Trophoblast cell (in vitro differentiated cells and primary cell): ENCODE measurements at regions not wholly inside any gene's neighbourhood (a gene's known extent, or its start where the extent isn't known, plus 50 kb on each side); places are given as distances from the start of the nearest gene placed in this dataset.

ENCODE experiments used
- DNase-seq, 2 donors: peaks; one replicate each; pipeline ENCODE4 v3.0.0-alpha.2; 2016
- H2AFZ ChIP-seq: 2 replicates; pipeline ENCODE4 v1.6.1; 2013; ENCODE audit warnings: low read length, moderate library complexity, mild to moderate bottlenecking; ENCODE audit not compliant: insufficient read depth, poor library complexity
- H2AK5ac ChIP-seq: 2 replicates; pipeline ENCODE4 v1.6.1; 2013; ENCODE audit warnings: mild to moderate bottlenecking, low read length
- H2BK120ac ChIP-seq: 2 replicates; pipeline ENCODE4 v1.6.1; 2013; ENCODE audit warnings: low read length, mild to moderate bottlenecking, moderate library complexity; ENCODE audit not compliant: insufficient read depth, poor library complexity
- H2BK12ac ChIP-seq: 2 replicates; pipeline ENCODE4 v1.6.1; 2013; ENCODE audit warnings: mild to moderate bottlenecking, low read length, moderate library complexity
- H2BK5ac ChIP-seq: 2 replicates; pipeline ENCODE4 v1.6.1; 2013; ENCODE audit warnings: low read length, low read depth, moderate library complexity, mild to moderate bottlenecking; ENCODE audit not compliant: poor library complexity
- H3K14ac ChIP-seq: 2 replicates; pipeline ENCODE4 v1.6.1; 2013; ENCODE audit warnings: mild to moderate bottlenecking, low read length
- H3K18ac ChIP-seq: 2 replicates; pipeline ENCODE4 v1.6.1; 2013; ENCODE audit warnings: mild to moderate bottlenecking, low read length
- H3K23ac ChIP-seq: 2 replicates; pipeline ENCODE4 v1.6.1; 2013; ENCODE audit warnings: low read length
- H3K27ac ChIP-seq: 2 replicates; pipeline ENCODE4 v1.5.1; 2013; ENCODE audit warnings: low read depth, mild to moderate bottlenecking, inconsistent platforms, low read length, moderate library complexity
- H3K27me3 ChIP-seq: 2 replicates; pipeline ENCODE4 v1.6.1; 2013; ENCODE audit warnings: inconsistent platforms, mild to moderate bottlenecking, low read length, moderate library complexity; ENCODE audit not compliant: insufficient read depth
- H3K36me3 ChIP-seq, 2 experiments: 1 replicate in 1 of 2; 2 replicates in 1 of 2; pipeline ENCODE4 v1.6.1; 2013; ENCODE audit warnings: low read length in 2 of 2, mild to moderate bottlenecking in 2 of 2, moderate library complexity in 1 of 2; ENCODE audit not compliant: insufficient read depth in 2 of 2, control insufficient read depth in 1 of 2
- H3K4ac ChIP-seq: 2 replicates; pipeline ENCODE4 v1.6.1; 2013; ENCODE audit warnings: low read depth, mild to moderate bottlenecking, low read length, moderate library complexity
- H3K4me1 ChIP-seq, 2 experiments: 1 replicate in 1 of 2; 2 replicates in 1 of 2; pipeline ENCODE4 v1.6.1; 2013; ENCODE audit warnings: low read length in 2 of 2, mild to moderate bottlenecking in 2 of 2, moderate library complexity in 1 of 2; ENCODE audit not compliant: insufficient read depth in 2 of 2, control insufficient read depth in 1 of 2
- H3K4me2 ChIP-seq: 2 replicates; pipeline ENCODE4 v1.6.1; 2013; ENCODE audit warnings: inconsistent platforms, mild to moderate bottlenecking, low read length, moderate library complexity
- H3K4me3 ChIP-seq: 2 replicates; pipeline ENCODE4 v1.5.1; 2013; ENCODE audit warnings: mild to moderate bottlenecking, low read depth, low read length, inconsistent platforms
- H3K79me1 ChIP-seq: one replicate; pipeline ENCODE4 v1.6.1; 2013; ENCODE audit warnings: low read length
- H3K79me2 ChIP-seq: 2 replicates; pipeline ENCODE4 v1.6.1; 2013; ENCODE audit warnings: low read length, mild to moderate bottlenecking; ENCODE audit not compliant: control insufficient read depth, insufficient read depth, poor library complexity
- H3K9ac ChIP-seq: 2 replicates; pipeline ENCODE4 v1.6.1; 2013; ENCODE audit warnings: mild to moderate bottlenecking, low read length
- H3K9me3 ChIP-seq: 2 replicates; pipeline ENCODE4 v1.6.1; 2013; ENCODE audit warnings: low read depth, mild to moderate bottlenecking, control low read depth, inconsistent platforms, low read length; ENCODE audit not compliant: insufficient read depth
- H4K12ac ChIP-seq: 2 replicates; pipeline ENCODE4 v1.6.1; 2013; ENCODE audit warnings: low read depth, mild to moderate bottlenecking, low read length, moderate library complexity
- H4K8ac ChIP-seq: 2 replicates; pipeline ENCODE4 v1.6.1; 2013; ENCODE audit warnings: low read depth, mild to moderate bottlenecking, low read length, moderate library complexity
- H4K91ac ChIP-seq: one replicate; pipeline ENCODE4 v1.6.1; 2013; ENCODE audit warnings: low read depth, mild to moderate bottlenecking, low read length, moderate library complexity
- WGBS: extraction: QIAGEN DNeasy Blood & Tissue Kit; methylation state at CpG from one replicate; pipeline ENCODE4 v1.1.7; 2013; ENCODE audit warnings: missing lambda C conversion rate; ENCODE audit not compliant: insufficient read length, insufficient coverage; ENCODE audit errors: extremely low coverage; 5-methylcytosine and 5-hydroxymethylcytosine counted together

- Histone ChIP-seq H2BK5ac (no peak overlapping the region), H3K18ac (no peak overlapping the region), H2AK5ac (no peak overlapping the region), H3K79me2 (no peaks in the 10 kb centered on the region), H4K8ac (no peak overlapping the region), H3K27ac (no peak overlapping the region), H3K79me1 (peaks cover 3% of the 10 kb centered on the region), H3K27me3 (no peaks in the 10 kb centered on the region), H3K23ac (no peak overlapping the region), H3K4me3 (no peak overlapping the region), H3K4me1 (peaks cover 0 to 2% of the 10 kb centered on the region in 2 experiments), H3K14ac (no peak overlapping the region), H3K4ac (no peak overlapping the region), H2AFZ (no peak overlapping the region), H3K9ac (no peak overlapping the region), H2BK120ac (no peak overlapping the region), H3K36me3 (no peaks in the 10 kb centered on the region), H3K9me3 (no peaks in the 10 kb centered on the region), H4K12ac (no peak overlapping the region), H4K91ac (no peak overlapping the region), H2BK12ac (no peak overlapping the region), H3K4me2 (no peak overlapping the region)
- no peak for DNase-seq
- WGBS = no CpG with 5 or more reads among the region's 47 CpGs
Observed at GRCh38 chr13:77475345-77476084, 60.0 kb upstream of the SCEL start.

- H3K9me3 ChIP-seq = no peaks in the 10 kb centered on the region
- WGBS = no CpG with 5 or more reads among the region's 3 CpGs
- no peak for DNase-seq
Observed at GRCh38 chr13:77470986-77471385, 64.5 kb upstream of the SCEL start.

GRCh38 chr13:77466753-77467422, 68.6 kb upstream of the SCEL start:
- peak in 1 of 2 donors; percentile 23 for DNase-seq
- no peaks in the 10 kb centered on the region for H3K27me3 ChIP-seq
- H2BK12ac ChIP-seq = no peak overlapping the region
- H3K79me1 ChIP-seq = no peaks in the 10 kb centered on the region
- no peak overlapping the region for H3K4me2 ChIP-seq
- no peaks in the 10 kb centered on the region for H3K79me2 ChIP-seq
- H3K9ac ChIP-seq = no peak overlapping the region
- no peak overlapping the region for H4K91ac ChIP-seq
- H4K8ac ChIP-seq = no peak overlapping the region
- H2BK5ac ChIP-seq = no peak overlapping the region
- no peak overlapping the region for H3K23ac ChIP-seq
- no peak overlapping the region for H4K12ac ChIP-seq
- H3K4me3 ChIP-seq = no peak overlapping the region
- WGBS = no CpG with 5 or more reads among the region's 4 CpGs
- no peak overlapping the region for H3K18ac ChIP-seq
- H3K4me1 ChIP-seq = peaks cover 2% of the 10 kb centered on the region in 2 experiments
- H3K14ac ChIP-seq = no peak overlapping the region
- H2BK120ac ChIP-seq = no peak overlapping the region
- H2AFZ ChIP-seq = no peak overlapping the region
- H2AK5ac ChIP-seq = no peak overlapping the region
- H3K4ac ChIP-seq = no peak overlapping the region
- H3K9me3 ChIP-seq = no peaks in the 10 kb centered on the region
- H3K27ac ChIP-seq = no peak overlapping the region
- H3K36me3 ChIP-seq = no peaks in the 10 kb centered on the region

More at GRCh38 chr13:77470986-77471385, 64.5 kb upstream of the SCEL start:
- H2BK12ac ChIP-seq = no peak overlapping the region
- H3K4me3 ChIP-seq = no peak overlapping the region
- no peaks in the 10 kb centered on the region for H3K79me2 ChIP-seq
- no peak overlapping the region for H3K27ac ChIP-seq
- no peak overlapping the region for H3K18ac ChIP-seq
- no peak overlapping the region for H2AFZ ChIP-seq
- no peak overlapping the region for H3K14ac ChIP-seq
- H3K4ac ChIP-seq = no peak overlapping the region
- H3K4me1 ChIP-seq = peaks cover 2% of the 10 kb centered on the region in 2 experiments
- no peak overlapping the region for H3K23ac ChIP-seq
- no peak overlapping the region for H2BK120ac ChIP-seq
- H3K36me3 ChIP-seq = no peaks in the 10 kb centered on the region
- H3K27me3 ChIP-seq = no peaks in the 10 kb centered on the region
- no peak overlapping the region for H2AK5ac ChIP-seq
- no peak overlapping the region for H3K9ac ChIP-seq
- H3K4me2 ChIP-seq = no peak overlapping the region
- H4K8ac ChIP-seq = no peak overlapping the region
- no peaks in the 10 kb centered on the region for H3K79me1 ChIP-seq
- H4K91ac ChIP-seq = no peak overlapping the region
- no peak overlapping the region for H4K12ac ChIP-seq
- H2BK5ac ChIP-seq = no peak overlapping the region

GRCh38 chr13:77465603-77466195, 69.8 kb upstream of the SCEL start:
- Histone ChIP-seq H4K91ac (no peak overlapping the region), H2BK5ac (no peak overlapping the region), H3K9ac (no peak overlapping the region), H3K9me3 (no peaks in the 10 kb centered on the region), H3K4ac (no peak overlapping the region), H3K27me3 (no peaks in the 10 kb centered on the region), H2BK12ac (no peak overlapping the region), H3K14ac (no peak overlapping the region), H2AK5ac (no peak overlapping the region), H3K4me3 (no peak overlapping the region), H3K4me2 (no peak overlapping the region), H3K4me1 (peaks cover 2% of the 10 kb centered on the region in 2 experiments), H3K79me2 (no peaks in the 10 kb centered on the region), H2BK120ac (no peak overlapping the region), H3K27ac (no peak overlapping the region), H3K36me3 (no peaks in the 10 kb centered on the region), H3K18ac (no peak overlapping the region), H3K23ac (no peak overlapping the region), H3K79me1 (no peaks in the 10 kb centered on the region), H4K8ac (no peak overlapping the region), H2AFZ (no peak overlapping the region), H4K12ac (no peak overlapping the region)
- peak; percentile 20 to 57 for DNase-seq
